H4 (cell line): ENCODE measurements at regions not wholly inside any gene's neighbourhood (a gene's known extent, or its start where the extent isn't known, plus 50 kb on each side); places are given as distances from the start of the nearest gene placed in this dataset.

Experiments used
- DNase-seq: peaks from one replicate; pipeline ENCODE4 v3.0.0-alpha.2; 2015; ENCODE audit warnings: low spot score

GRCh38 chr16:79267781-79268180 is 332.8 kb downstream of the MAF start:
- DNase-seq = no peak

DNA sequence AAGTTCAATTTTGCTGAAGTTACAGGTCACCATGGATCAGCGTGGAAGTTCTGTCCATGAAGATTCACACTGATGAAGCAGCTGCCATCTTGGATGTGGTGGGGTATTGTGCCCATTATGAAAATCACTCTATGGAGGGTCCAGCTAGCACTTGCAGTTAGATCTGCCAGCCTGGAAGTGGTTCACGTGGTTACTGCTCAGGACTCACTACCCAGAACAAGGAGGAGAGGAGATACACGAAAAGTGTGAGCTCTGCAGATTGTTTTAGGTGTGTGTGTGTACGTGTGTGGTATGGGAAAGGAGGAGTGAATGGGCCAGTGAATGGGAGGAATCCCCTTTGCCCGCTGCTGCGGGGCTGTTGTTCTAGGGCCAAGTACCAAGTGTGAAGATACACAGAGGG is 333.4 kb downstream of the MAF start:
- DNase-seq = no peak

DNA sequence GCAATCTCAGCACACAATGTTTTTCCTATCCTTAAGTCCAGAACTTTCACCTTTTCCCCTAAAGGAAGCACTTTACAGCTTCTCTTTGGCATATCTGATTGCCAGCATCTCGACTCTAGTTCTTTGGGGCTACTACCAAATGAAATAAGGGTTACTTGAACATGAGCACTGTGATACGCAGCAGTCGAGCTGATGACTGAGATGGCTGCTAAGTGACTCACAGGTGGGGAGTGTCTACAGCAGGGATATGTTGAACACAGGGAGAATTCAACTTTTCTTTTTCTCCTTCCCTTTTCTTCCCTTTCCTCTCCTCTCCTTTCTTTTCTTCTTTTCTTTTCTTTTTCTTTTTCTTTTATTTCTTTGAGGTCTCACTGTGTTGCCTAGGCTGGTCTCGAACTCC is 334.8 kb downstream of the MAF start:
- DNase-seq = no peak

GRCh38 chr16:79265196-79265595 is 335.3 kb downstream of the MAF start:
- no peak for DNase-seq

- no peak for DNase-seq
Observed at GRCh38 chr16:79264237-79265109, 336.1 kb downstream of the MAF start.

DNA sequence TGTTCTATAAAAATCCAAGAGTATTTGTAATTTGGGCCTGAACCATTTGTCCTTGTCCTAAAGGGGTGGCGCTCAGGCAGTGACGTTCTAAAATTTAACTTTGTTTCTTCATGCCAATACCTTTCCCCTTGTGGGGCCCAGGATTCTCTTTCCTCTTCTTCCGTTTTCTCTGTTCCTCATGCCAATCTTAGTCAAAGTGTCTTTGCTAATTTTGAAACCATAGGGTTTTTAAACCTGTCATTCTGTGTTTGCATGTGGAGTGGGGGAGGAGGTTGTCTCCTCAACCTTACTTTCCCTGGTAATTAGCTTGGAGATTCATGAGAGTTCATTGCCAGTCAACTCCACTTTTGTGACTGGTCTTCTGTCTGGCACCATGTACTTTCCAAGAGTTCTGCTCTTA is 337.1 kb downstream of the MAF start:
- no peak for DNase-seq
